NOMO-1 (cell line): ENCODE measurements at regions not wholly inside any gene's neighbourhood (a gene's known extent, or its start where the extent isn't known, plus 50 kb on each side); places are given as distances from the start of the nearest gene placed in this dataset.
A peak's percentile ranks its signal among the peaks of the same experiment; 100 is the strongest.
"Not testable (repeated sequence)": the region's sequence is repeated elsewhere in the genome, so short reads cannot be mapped to it uniquely, and the experiment has no call there.

Experiments used
- DNase-seq, 2 experiments: peaks; one replicate each; lab custom pipeline; 2025; ENCODE audit not compliant: unreplicated experiment in 2 of 2; lab: John Stamatoyannopoulos, UW

GRCh38 chr22:40094485-40094884 lies 83.2 kb upstream of the TNRC6B start:
- DNase-seq = no peak

GRCh38 chr22:40099887-40100286 lies 77.8 kb upstream of the TNRC6B start:
- not testable (repeated sequence) for DNase-seq

GRCh38 chr22:40105755-40106154 lies 72.0 kb upstream of the TNRC6B start:
- no peak for DNase-seq

GRCh38 chr22:40107244-40107643 lies 70.5 kb upstream of the TNRC6B start:
- peak in 1 of 2 experiments; percentile 2 for DNase-seq

- no peak for DNase-seq
Measured at GRCh38 chr22:40107851-40108378, 69.8 kb upstream of the TNRC6B start.

GRCh38 chr22:40108396-40108795 lies 69.3 kb upstream of the TNRC6B start:
- DNase-seq = no peak

- DNase-seq = not testable (repeated sequence)
Measured at GRCh38 chr22:40108926-40109325, 68.8 kb upstream of the TNRC6B start.

GRCh38 chr22:40111451-40111850 lies 66.3 kb upstream of the TNRC6B start:
- no peak for DNase-seq

- no peak for DNase-seq
Measured at GRCh38 chr22:40112595-40112994, 65.1 kb upstream of the TNRC6B start.

GRCh38 chr22:40113696-40114095 lies 64.0 kb upstream of the TNRC6B start:
- no peak for DNase-seq

- no peak for DNase-seq
Measured at GRCh38 chr22:40114411-40114810, 63.3 kb upstream of the TNRC6B start.

GRCh38 chr22:40116496-40117200 lies 61.1 kb upstream of the TNRC6B start:
- DNase-seq = no peak

GRCh38 chr22:40118979-40119378 lies 58.7 kb upstream of the TNRC6B start:
- no peak for DNase-seq

- no peak for DNase-seq
Measured at GRCh38 chr22:40120848-40121247, 56.9 kb upstream of the TNRC6B start.

GRCh38 chr22:40121461-40121860 lies 56.3 kb upstream of the TNRC6B start:
- no peak for DNase-seq

GRCh38 chr22:40122792-40123191 lies 54.9 kb upstream of the TNRC6B start:
- DNase-seq = no peak

- no peak for DNase-seq
Measured at GRCh38 chr22:40123387-40123786, 54.3 kb upstream of the TNRC6B start.
